ENCODE measurements at regions not wholly inside any gene's neighbourhood (a gene's known extent, or its start where the extent isn't known, plus 50 kb on each side); places are given as distances from the start of the nearest gene placed in this dataset.

DNA sequence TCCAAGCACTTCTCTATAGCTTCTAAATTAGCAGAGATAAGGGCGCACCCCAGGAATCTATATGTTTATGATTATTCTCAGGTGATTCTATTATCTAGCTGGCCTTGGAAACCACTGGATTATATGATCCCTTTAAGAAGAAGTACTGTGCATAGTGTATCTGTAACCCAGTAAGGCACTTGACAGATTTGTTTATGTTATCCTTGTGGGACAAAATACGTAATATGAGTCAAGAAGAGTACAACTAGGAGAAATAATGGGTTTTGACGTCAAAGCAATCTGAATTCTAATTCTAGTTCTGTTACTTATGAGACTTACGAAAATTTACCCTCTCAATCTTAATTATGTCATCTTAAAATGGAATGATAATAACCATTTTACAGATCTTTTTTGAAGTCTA, 259.6 kb upstream of the NAV3 start:
- TF ChIP-seq EZH2phosphoT487 (IDR thresholded peaks at IDR 0.05; ENCODE audit: low read depth, severe bottlenecking, unreplicated experiment) (no peak), EZH2 (IDR thresholded peaks at IDR 0.05; ENCODE audit: borderline replicate concordance) (no peak)
